Upper lobe of left lung (tissue), 4 donors: ENCODE measurements at regions not wholly inside any gene's neighbourhood (a gene's known extent, or its start where the extent isn't known, plus 50 kb on each side); places are given as distances from the start of the nearest gene placed in this dataset.

Source experiments
- POLR2A ChIP-seq, 4 donors: fragments of 450-650 bp; IDR thresholded peaks; one replicate each; pipeline ENCODE4 v1.5.1; 2016 to 2017; ENCODE audit warnings: antibody characterized with exemption in 4 of 4, mild to moderate bottlenecking in 2 of 4
- TF ChIP-seq, protein P1 (sequence below), 6 experiments: fragments of 450-650 bp in 4 of 6; fragments of 200-600 bp in 2 of 6; sonication (generic) in 2 of 6; IDR thresholded peaks; one replicate each; pipeline ENCODE4 v1.5.1; 2016 to 2019; ENCODE audit warnings: antibody characterized with exemption in 6 of 6

DNA sequence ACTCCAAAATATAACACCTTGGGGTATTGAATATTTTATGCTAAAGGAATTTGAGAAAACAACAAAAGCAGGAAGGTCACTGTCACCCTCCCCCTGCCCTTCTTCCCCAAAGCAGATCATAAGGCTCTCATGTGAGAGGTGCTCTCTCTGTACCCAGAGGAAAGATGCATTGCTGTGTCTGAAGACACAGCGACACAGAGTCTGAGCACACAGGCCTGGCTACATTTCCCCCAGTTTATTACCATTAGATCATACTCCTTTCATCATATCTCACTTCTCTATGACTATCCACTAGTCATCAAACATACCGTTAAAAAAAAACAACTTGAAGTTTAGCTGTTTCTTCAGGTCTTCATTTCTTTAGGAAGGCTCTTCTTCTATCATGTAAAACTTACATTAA is 127.1 kb downstream of the PPIAL4G start:
- TF ChIP-seq, protein P1, sequence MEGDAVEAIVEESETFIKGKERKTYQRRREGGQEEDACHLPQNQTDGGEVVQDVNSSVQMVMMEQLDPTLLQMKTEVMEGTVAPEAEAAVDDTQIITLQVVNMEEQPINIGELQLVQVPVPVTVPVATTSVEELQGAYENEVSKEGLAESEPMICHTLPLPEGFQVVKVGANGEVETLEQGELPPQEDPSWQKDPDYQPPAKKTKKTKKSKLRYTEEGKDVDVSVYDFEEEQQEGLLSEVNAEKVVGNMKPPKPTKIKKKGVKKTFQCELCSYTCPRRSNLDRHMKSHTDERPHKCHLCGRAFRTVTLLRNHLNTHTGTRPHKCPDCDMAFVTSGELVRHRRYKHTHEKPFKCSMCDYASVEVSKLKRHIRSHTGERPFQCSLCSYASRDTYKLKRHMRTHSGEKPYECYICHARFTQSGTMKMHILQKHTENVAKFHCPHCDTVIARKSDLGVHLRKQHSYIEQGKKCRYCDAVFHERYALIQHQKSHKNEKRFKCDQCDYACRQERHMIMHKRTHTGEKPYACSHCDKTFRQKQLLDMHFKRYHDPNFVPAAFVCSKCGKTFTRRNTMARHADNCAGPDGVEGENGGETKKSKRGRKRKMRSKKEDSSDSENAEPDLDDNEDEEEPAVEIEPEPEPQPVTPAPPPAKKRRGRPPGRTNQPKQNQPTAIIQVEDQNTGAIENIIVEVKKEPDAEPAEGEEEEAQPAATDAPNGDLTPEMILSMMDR (IDR thresholded peaks at IDR 0.05): no peak
- TF ChIP-seq POLR2A (IDR thresholded peaks at IDR 0.05): peak in 1 of 4 donors; percentile 11
